SK-N-SH (cell line): ENCODE measurements at regions not wholly inside any gene's neighbourhood (a gene's known extent, or its start where the extent isn't known, plus 50 kb on each side); places are given as distances from the start of the nearest gene placed in this dataset.

ENCODE experiments used
- CTCF ChIA-PET: fragments of 300-600, 350-600 bp; formaldehyde crosslinking; extraction: SDS; loops from one replicate; lab custom pipeline; 2021; lab: Yijun Ruan, JAX
- POLR2A ChIA-PET: fragments of 350-600 bp; sonication (Branson Sonifier 250); formaldehyde crosslinking; extraction: SDS; loops from one replicate; lab custom pipeline; 2020; ENCODE audit warnings: antibody characterized with exemption, inconsistent platforms; lab: Yijun Ruan, JAX
- DNase-seq: peaks from one replicate; pipeline ENCODE4 v3.0.0; 2012
- H2AFZ ChIP-seq: fragments of 200-600 bp; sonication (generic); 2 replicates; pipeline ENCODE4 v1.8.1; 2016; ENCODE audit warnings: antibody characterized with exemption, mild to moderate bottlenecking, low read depth
- H3F3A ChIP-seq: fragments of 200-600 bp; sonication (generic); replicated peaks from 2 replicates; pipeline ENCODE3; 2016; ENCODE audit warnings: antibody characterized with exemption, mild to moderate bottlenecking; ENCODE audit not compliant: insufficient read depth
- H3K27ac ChIP-seq, 2 experiments: fragments of 200-500 bp in 1 of 2; fragments of 200-600 bp in 1 of 2; sonication (Bioruptor generic) in 1 of 2; sonication (generic), shearing (Covaris generic) in 1 of 2; 2 replicates each; pipeline versions ENCODE4 v1.5.1 to v1.6.1; 2014 to 2016; ENCODE audit warnings: low read depth in 2 of 2, inconsistent platforms in 1 of 2, low read length in 1 of 2, mild to moderate bottlenecking in 1 of 2, mixed read lengths in 1 of 2
- H3K27me3 ChIP-seq: fragments of 200-600 bp; sonication (generic), shearing (Covaris generic); 2 replicates; pipeline ENCODE4 v1.6.1; 2016; ENCODE audit warnings: mixed run types; ENCODE audit not compliant: insufficient read depth
- H3K36me3 ChIP-seq, 2 experiments: fragments of 200-500 bp in 1 of 2; fragments of 200-600 bp in 1 of 2; sonication (Bioruptor generic) in 1 of 2; sonication (generic) in 1 of 2; replicated peaks in 1 of 2; 2 replicates each; pipeline versions ENCODE3 to v1.5.1; 2014 to 2016; ENCODE audit warnings: low read length in 1 of 2, mild to moderate bottlenecking in 1 of 2; ENCODE audit not compliant: insufficient read depth in 2 of 2, control insufficient read depth in 1 of 2
- H3K4me1 ChIP-seq, 2 experiments: fragments of 200-500 bp in 1 of 2; fragments of 200-600 bp in 1 of 2; sonication (Bioruptor generic) in 1 of 2; sonication (generic), shearing (Covaris generic) in 1 of 2; 2 replicates each; pipeline versions ENCODE4 v1.5.1 to v1.6.1; 2014 to 2016; ENCODE audit warnings: low read depth in 1 of 2, low read length in 1 of 2, mixed run types in 1 of 2; ENCODE audit not compliant: insufficient read depth in 2 of 2, control insufficient read depth in 1 of 2
- H3K4me2 ChIP-seq: fragments of 200-600 bp; sonication (generic), shearing (Covaris generic); 2 replicates; pipeline ENCODE4 v1.6.1; 2017; ENCODE audit warnings: mixed run types
- H3K4me3 ChIP-seq, 2 experiments: fragments of 200-500 bp in 1 of 2; fragments of 200-600 bp in 1 of 2; sonication (Bioruptor generic) in 1 of 2; sonication (generic), shearing (Covaris generic) in 1 of 2; 2 replicates each; pipeline versions ENCODE4 v1.5.1 to v1.8.1; 2014 to 2016; ENCODE audit warnings: low read depth in 2 of 2, inconsistent platforms in 1 of 2, low read length in 1 of 2, mild to moderate bottlenecking in 1 of 2, mixed read lengths in 1 of 2, moderate library complexity in 1 of 2
- H3K79me2 ChIP-seq: fragments of 200-600 bp; sonication (generic); 2 replicates; pipeline ENCODE4 v1.8.1; 2017; ENCODE audit warnings: mild to moderate bottlenecking; ENCODE audit not compliant: insufficient read depth
- H3K9ac ChIP-seq: fragments of 200-600 bp; sonication (generic); 2 replicates; pipeline ENCODE4 v1.6.1; 2017; ENCODE audit warnings: mixed run types
- H3K9me2 ChIP-seq: fragments of 200-600 bp; sonication (generic); 2 replicates; pipeline ENCODE4 v1.6.1; 2017; ENCODE audit warnings: mixed run types
- H3K9me3 ChIP-seq: fragments of 200-600 bp; sonication (generic); 2 replicates; pipeline ENCODE4 v1.6.1; 2017; ENCODE audit warnings: mixed run types, mild to moderate bottlenecking, moderate library complexity
- H4K20me1 ChIP-seq: fragments of 200-600 bp; sonication (generic); 2 replicates; pipeline ENCODE4 v1.6.1; 2017; ENCODE audit warnings: mild to moderate bottlenecking, mixed run types; ENCODE audit not compliant: insufficient read depth
- CHD2 ChIP-seq: fragments of 150-350 bp; IDR thresholded peaks from 2 replicates; pipeline ENCODE4 v1.6.1; 2018; ENCODE audit warnings: low read length; ENCODE audit not compliant: partially characterized antibody
- EP300 ChIP-seq, 2 experiments: IDR thresholded peaks; 2 replicates each; pipeline versions ENCODE4 v1.4.0 to v1.6.1; 2012; ENCODE audit warnings: borderline replicate concordance in 1 of 2, low read depth in 1 of 2, low read length in 1 of 2
- FOXM1 ChIP-seq: IDR thresholded peaks from 2 replicates; pipeline ENCODE4 v1.4.0; 2012; ENCODE audit warnings: low read depth, mild to moderate bottlenecking
- IRF3 ChIP-seq: fragments of 150-350 bp; IDR thresholded peaks from 2 replicates; pipeline ENCODE4 v1.6.1; 2016; ENCODE audit warnings: mild to moderate bottlenecking, low read depth, low read length
- MXI1 ChIP-seq: IDR thresholded peaks from 2 replicates; pipeline ENCODE4 v1.6.1; 2012; ENCODE audit warnings: mild to moderate bottlenecking, low read depth, low read length, improper control_type of control experiment
- NFIC ChIP-seq: IDR thresholded peaks from 2 replicates; pipeline ENCODE4 v1.4.0; 2012; ENCODE audit warnings: borderline replicate concordance
- PBX3 ChIP-seq: IDR thresholded peaks from 2 replicates; pipeline ENCODE4; 2012
- RAD21 ChIP-seq: IDR thresholded peaks from 2 replicates; pipeline ENCODE4 v1.6.1; 2012; ENCODE audit warnings: mild to moderate bottlenecking, low read length
- RXRA ChIP-seq: IDR thresholded peaks from 2 replicates; pipeline ENCODE4 v1.4.0; 2012; ENCODE audit warnings: low read depth, mild to moderate bottlenecking, borderline replicate concordance
- SIN3A ChIP-seq: IDR thresholded peaks from 2 replicates; pipeline ENCODE4 v1.6.1; 2012; ENCODE audit warnings: low read depth, mild to moderate bottlenecking, low read length, moderate library complexity, borderline replicate concordance
- SMC3 ChIP-seq: IDR thresholded peaks from 2 replicates; pipeline ENCODE4 v1.6.1; 2012; ENCODE audit warnings: low read depth, low read length, improper control_type of control experiment
- TCF12 ChIP-seq: IDR thresholded peaks from 2 replicates; pipeline ENCODE4 v1.4.0; 2012
- YY1 ChIP-seq: IDR thresholded peaks from 2 replicates; pipeline ENCODE4 v1.4.0; 2012; ENCODE audit warnings: low read depth, mild to moderate bottlenecking
- WGBS: methylation state at CpG from one replicate; pipeline ENCODE4 v1.1.6; 2017; ENCODE audit warnings: low lambda C conversion rate; 5-methylcytosine and 5-hydroxymethylcytosine counted together

- 48% methylated on average over 7 of the region's 8 CpGs for WGBS
- H4K20me1 ChIP-seq, result no peaks in the 10 kb centered on the region
- POLR2A ChIA-PET, result interaction anchor here (1.0 to 3.3 kb wide), 6 partner anchors 87 to 1359 kb away, joined by 3 to 24 read pairs (median 3); partner anchors contain the start of genes HIF1A and PPM1A
- DNase-seq, result peak; percentile 52
- H3K9me3 ChIP-seq, result no peaks in the 10 kb centered on the region
- H3K9ac ChIP-seq, result peak overlapping the region; percentile 18; the same call in 1 of the 2 replicates
- peaks cover 9% of the 10 kb centered on the region for H3F3A ChIP-seq
- TF ChIP-seq RAD21 (peak; percentile 27; the same call in 1 of the 2 replicates), SMC3 (peak; percentile 3; the same call in 1 of the 2 replicates), PBX3 (peak; percentile 44; the same call in 1 of the 2 replicates), CHD2 (peak; percentile 23), FOXM1 (no peak), EP300 (IDR thresholded peaks at IDR 0.05; ENCODE audit: borderline replicate concordance in 1 of 2, low read depth in 1 of 2, low read length in 1 of 2) (peak in 1 of 2 experiments; percentile 56; a peak in 1 of 4 replicates), NFIC (peak; percentile 11; the same call in 1 of the 2 replicates), SIN3A (0 out of 2 replicates have a peak, but pooled peaks have one; percentile 47), MXI1 (peak; percentile 72; the same call in 1 of the 2 replicates), RXRA (no peak), TCF12 (peak; percentile 60; the same call in 1 of the 2 replicates), IRF3 (no peak), YY1 (no peak)
- TF ChIP-seq, all 33 proteins: peak for 9
- Histone ChIP-seq H3K4me3 (no peak overlapping the region; a peak in 1 of 4 replicates), H3K9me2 (no peaks in the 10 kb centered on the region), H3K27ac (peak overlapping the region; percentile 89 to 99), H3K4me2 (peak overlapping the region; percentile 48), H3K79me2 (no peaks in the 10 kb centered on the region), H2AFZ (peak overlapping the region; percentile 48; the same call in 1 of the 2 replicates), H3K4me1 (peaks cover 16 to 47% of the 10 kb centered on the region in 2 experiments), H3K36me3 (no peaks in the 10 kb centered on the region), H3K27me3 (no peaks in the 10 kb centered on the region)
- CTCF ChIA-PET, result interaction anchor here (0.6 to 3.9 kb wide), 20 partner anchors 12 to 229 kb away, joined by 3 to 18 read pairs (median 4); no protein-coding TSS in a partner anchor
Observed at GRCh38 chr14:61608245-61609165, 86.8 kb upstream of the HIF1A start.
